Stimulated activated CD8-positive, alpha-beta memory T cell treated with anti-CD3 and anti-CD28 coated beads, Interleukin-12 subunit alpha, Interleukin-12 subunit beta, amount 100 ng/mL, for 1 hour (primary cell): ENCODE measurements at regions not wholly inside any gene's neighbourhood (a gene's known extent, or its start where the extent isn't known, plus 50 kb on each side); places are given as distances from the start of the nearest gene placed in this dataset.

ENCODE experiments used
- DNase-seq: peaks from one replicate; pipeline ENCODE4 v3.0.0-alpha.2; 2020; ENCODE audit warnings: low read depth

GRCh38 chr3:16113704-16114103 lies 60.8 kb upstream of the GALNT15 start:
- DNase-seq = no peak

- no peak for DNase-seq
Measured at GRCh38 chr3:16114429-16114828, 60.1 kb upstream of the GALNT15 start.

GRCh38 chr3:16114930-16115329 lies 59.5 kb upstream of the GALNT15 start:
- DNase-seq = no peak

GRCh38 chr3:16118396-16118795 lies 56.1 kb upstream of the GALNT15 start:
- no peak for DNase-seq

GRCh38 chr3:16119887-16120286 lies 54.6 kb upstream of the GALNT15 start:
- no peak for DNase-seq

GRCh38 chr3:16121391-16121790 lies 53.1 kb upstream of the GALNT15 start:
- no peak for DNase-seq

- DNase-seq = no peak
Measured at GRCh38 chr3:16122155-16122554, 52.3 kb upstream of the GALNT15 start.

- no peak for DNase-seq
Measured at GRCh38 chr3:16122661-16123060, 51.8 kb upstream of the GALNT15 start.

- no peak for DNase-seq
Measured at GRCh38 chr3:16124636-16125035, 49.8 kb upstream of the GALNT15 start.
